Mucosa of descending colon (tissue), 3 donors: ENCODE measurements at regions not wholly inside any gene's neighbourhood (a gene's known extent, or its start where the extent isn't known, plus 50 kb on each side); places are given as distances from the start of the nearest gene placed in this dataset.

ENCODE experiments used
- ATAC-seq: fragments of 200-7000 bp; cut with Tn5 transposase; one replicate; pipeline ENCODE4 v1.9.1; 2020; ENCODE audit warnings: mild to moderate bottlenecking, moderate library complexity
- DNase-seq, 3 donors: peaks; one replicate each; pipeline ENCODE4 v3.0.0-alpha.2; 2020
- H3K36me3 ChIP-seq: fragments of 200-600 bp; one replicate; pipeline ENCODE4 v1.8.0; 2021; ENCODE audit warnings: low read depth, mild to moderate bottlenecking
- H3K4me1 ChIP-seq: fragments of 200-600 bp; one replicate; pipeline ENCODE4 v1.8.0; 2021; ENCODE audit warnings: low read depth, mild to moderate bottlenecking
- H3K4me3 ChIP-seq: fragments of 200-600 bp; one replicate; pipeline ENCODE4 v1.8.0; 2021; ENCODE audit warnings: mild to moderate bottlenecking
- H3K9me3 ChIP-seq: fragments of 200-600 bp; one replicate; pipeline ENCODE4 v1.8.0; 2021; ENCODE audit warnings: mild to moderate bottlenecking
- intact Hi-C, 2 donors: fragments of 100-400 bp; cut with DNase I in 1 of 2; cut with micrococcal nuclease in 1 of 2; formaldehyde crosslinking; loops; one replicate each; pipeline versions ENCODE4 v1.11.0 to v1.11.1; 2022; cut with DNase I, micrococcal nuclease
- TF ChIP-seq, protein P1 (sequence below): fragments of 200-600 bp; IDR thresholded peaks from one replicate; pipeline ENCODE4 v1.8.0; 2022; ENCODE audit warnings: antibody characterized with exemption, mild to moderate bottlenecking
- donor health status: DM: no; HTN: no; CAD: no; lungs with moderate emphysema.
- donor health status: DM: no; HTN: no; CAD: no.
- donor health status: DM: no; HTN: yes; CAD: no.

DNA sequence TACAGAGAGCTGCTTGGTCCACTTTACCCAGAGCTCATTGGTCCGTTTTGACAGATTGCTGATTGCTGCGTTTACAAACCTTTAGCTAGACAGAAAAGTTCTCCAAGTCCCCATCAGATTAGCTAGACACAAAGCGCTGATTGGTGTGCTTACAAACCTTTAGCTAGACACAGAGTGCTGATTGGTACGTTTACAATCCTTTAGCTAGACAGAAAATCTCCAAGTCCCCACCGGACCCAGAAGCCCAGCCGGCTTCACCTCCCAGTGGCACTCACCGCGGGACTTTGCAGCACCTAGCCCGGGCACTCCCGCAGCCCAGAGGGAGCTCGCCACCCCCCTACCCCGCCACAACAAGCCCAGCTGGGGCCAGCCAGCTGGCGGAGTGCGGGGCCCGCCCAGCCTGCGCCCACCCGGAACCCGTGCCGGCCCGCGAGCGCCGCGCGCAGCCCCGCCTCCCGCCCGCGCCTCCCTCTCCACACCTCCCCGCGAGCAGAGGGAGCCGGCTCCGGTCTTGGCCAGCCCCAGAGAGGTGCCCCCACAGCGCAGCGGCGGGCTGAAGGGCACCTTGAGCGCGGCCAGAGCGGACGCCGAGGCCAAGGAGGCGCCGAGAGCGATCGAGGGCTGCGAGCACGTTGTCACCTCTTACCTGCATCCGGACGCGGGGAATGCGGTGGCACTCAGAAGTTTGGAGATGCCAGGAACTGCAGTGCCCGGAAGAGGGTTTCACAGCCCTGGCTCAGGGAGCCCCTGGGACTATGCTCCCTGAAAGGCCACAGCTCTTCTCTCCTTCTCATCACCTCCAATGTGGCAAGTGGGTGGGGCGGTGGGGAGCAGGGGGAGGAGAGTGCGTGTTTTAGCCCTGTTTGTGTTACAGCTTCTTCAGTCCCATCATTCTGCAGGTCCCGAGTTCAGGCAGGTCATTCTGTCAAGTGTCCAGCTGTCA lies 1504.5 kb downstream of the CDH11 start:
- TF ChIP-seq, protein P1, sequence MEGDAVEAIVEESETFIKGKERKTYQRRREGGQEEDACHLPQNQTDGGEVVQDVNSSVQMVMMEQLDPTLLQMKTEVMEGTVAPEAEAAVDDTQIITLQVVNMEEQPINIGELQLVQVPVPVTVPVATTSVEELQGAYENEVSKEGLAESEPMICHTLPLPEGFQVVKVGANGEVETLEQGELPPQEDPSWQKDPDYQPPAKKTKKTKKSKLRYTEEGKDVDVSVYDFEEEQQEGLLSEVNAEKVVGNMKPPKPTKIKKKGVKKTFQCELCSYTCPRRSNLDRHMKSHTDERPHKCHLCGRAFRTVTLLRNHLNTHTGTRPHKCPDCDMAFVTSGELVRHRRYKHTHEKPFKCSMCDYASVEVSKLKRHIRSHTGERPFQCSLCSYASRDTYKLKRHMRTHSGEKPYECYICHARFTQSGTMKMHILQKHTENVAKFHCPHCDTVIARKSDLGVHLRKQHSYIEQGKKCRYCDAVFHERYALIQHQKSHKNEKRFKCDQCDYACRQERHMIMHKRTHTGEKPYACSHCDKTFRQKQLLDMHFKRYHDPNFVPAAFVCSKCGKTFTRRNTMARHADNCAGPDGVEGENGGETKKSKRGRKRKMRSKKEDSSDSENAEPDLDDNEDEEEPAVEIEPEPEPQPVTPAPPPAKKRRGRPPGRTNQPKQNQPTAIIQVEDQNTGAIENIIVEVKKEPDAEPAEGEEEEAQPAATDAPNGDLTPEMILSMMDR, result no peak
- Histone ChIP-seq H3K4me3 (no peak overlapping the region), H3K4me1 (no peaks in the 10 kb centered on the region), H3K36me3 (no peaks in the 10 kb centered on the region), H3K9me3 (no peaks in the 10 kb centered on the region)
- DNase-seq (peak; percentile 4 to 50 (median 27)), ATAC-seq (peak; percentile 69)
- intact Hi-C loops, result no loop called here

DNA sequence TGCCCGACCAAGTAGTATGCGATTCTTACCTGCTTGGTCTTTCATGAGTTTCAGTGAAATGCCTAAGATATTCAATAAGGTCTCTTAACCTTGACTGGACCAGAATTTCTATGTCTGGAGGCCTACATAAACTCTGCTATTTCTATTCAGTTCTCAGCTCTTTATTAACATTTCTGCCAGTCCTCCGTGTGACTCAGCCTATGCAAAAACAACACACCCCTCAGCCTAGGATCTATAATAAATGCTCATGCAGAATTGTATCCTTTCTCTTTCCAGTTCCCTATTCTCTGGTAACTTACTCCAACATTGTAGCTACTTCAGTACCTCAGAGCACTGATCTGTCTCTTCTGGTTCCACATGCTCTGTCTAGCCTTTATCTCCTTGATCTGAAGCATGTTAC lies 1507.4 kb downstream of the CDH11 start:
- Histone ChIP-seq H3K4me3 (no peak overlapping the region), H3K9me3 (no peaks in the 10 kb centered on the region), H3K36me3 (no peaks in the 10 kb centered on the region), H3K4me1 (no peaks in the 10 kb centered on the region)
- ATAC-seq, result no peak
- TF ChIP-seq, protein P1, result no peak
- DNase-seq, result no peak
- intact Hi-C loops, result no loop called here

DNA sequence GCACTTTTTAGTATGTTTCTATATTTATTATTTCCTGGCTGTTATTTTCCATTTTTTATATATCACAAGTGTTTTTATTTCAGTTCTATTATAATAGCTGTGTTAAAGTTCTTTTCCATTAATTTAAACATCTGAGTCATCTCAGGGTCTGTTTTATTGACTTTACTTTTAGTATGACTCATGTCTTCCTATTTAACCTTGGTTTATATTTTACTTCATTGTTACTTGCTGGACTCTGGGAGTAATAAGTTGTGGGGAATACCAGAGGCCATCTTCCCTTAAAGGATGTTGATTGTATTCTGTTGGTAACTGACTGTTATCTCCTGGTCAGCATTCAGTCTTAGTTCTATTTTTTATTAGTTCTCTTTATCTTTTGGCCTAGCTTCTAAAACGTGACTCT lies 1508.2 kb downstream of the CDH11 start:
- intact Hi-C loops, result no loop called here

DNA sequence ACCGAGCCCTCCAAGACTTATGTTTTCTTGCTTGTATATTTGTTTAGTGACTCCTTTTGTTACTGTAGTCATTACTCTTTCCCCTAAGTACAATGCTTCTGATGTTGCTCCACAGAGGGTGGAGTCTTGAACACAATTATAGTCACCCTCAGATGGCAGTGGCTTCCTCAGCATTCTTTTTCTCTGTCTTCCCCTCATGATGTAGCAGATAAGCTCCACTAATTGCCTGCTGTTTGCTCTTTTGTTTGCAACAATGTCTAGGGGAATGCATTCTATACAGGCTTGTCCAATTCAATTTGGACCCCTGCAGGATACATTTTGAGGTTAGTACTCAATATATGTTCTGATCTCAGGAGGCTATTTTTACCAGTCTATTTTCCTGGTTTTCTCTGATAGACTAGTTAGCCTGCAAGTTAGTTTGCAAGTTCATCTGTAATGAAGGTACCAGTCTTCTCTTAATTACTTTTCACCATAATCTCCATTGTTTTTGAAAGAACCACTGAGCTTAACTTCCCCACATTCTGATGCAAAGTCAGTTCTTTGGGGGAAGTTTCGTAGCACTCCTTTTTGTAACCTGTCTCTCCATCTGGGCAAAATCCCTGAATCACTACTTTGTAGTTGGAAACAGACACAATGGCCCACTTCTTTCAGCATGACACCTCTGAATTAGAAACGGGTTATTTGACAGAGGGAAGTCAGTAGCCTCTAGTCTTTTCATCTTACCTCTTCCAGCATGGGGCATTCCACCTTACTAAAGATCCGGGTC lies 1509.2 kb downstream of the CDH11 start:
- intact Hi-C loops, result no loop called here
- ATAC-seq (no peak), DNase-seq (no peak)
- Histone ChIP-seq H3K4me1 (no peaks in the 10 kb centered on the region), H3K36me3 (no peaks in the 10 kb centered on the region), H3K9me3 (no peaks in the 10 kb centered on the region), H3K4me3 (no peak overlapping the region)
- TF ChIP-seq, protein P1, result no peak

More for the DNA sequence above, 1508.2 kb downstream of the CDH11 start:
- Histone ChIP-seq H3K36me3 (no peaks in the 10 kb centered on the region), H3K9me3 (no peaks in the 10 kb centered on the region), H3K4me3 (no peak overlapping the region), H3K4me1 (no peaks in the 10 kb centered on the region)
- TF ChIP-seq, protein P1, result no peak
- no peak for DNase-seq
- peak; percentile 32 for ATAC-seq

DNA sequence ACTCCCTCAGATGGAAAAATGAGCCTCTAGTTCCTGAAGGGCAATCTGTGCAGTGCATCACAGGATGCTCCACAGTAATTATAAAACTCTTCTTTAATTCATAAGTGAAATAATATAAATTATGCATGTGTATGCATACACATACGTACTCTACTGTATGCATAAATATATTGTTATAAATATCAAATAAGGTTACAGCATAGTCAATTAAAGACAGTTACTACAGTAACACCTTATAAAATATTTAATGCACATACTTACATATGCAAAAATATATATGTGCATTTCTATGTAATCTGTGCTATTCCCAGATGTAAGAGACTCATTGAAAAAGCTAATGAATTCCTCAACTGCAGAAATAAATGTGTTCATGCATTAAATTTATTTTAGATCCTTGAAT lies 1515.1 kb downstream of the CDH11 start:
- TF ChIP-seq, protein P1, result no peak
- H3K9me3 ChIP-seq, result no peaks in the 10 kb centered on the region
- intact Hi-C loops, result no loop called here
- H3K4me1 ChIP-seq, result no peaks in the 10 kb centered on the region
- DNase-seq (no peak), ATAC-seq (no peak)
- no peaks in the 10 kb centered on the region for H3K36me3 ChIP-seq
- H3K4me3 ChIP-seq, result no peak overlapping the region
